ENCODE measurements at regions not wholly inside any gene's neighbourhood (a gene's known extent, or its start where the extent isn't known, plus 50 kb on each side); places are given as distances from the start of the nearest gene placed in this dataset.
"Not testable (repeated sequence)": the region's sequence is repeated elsewhere in the genome, so short reads cannot be mapped to it uniquely, and the experiment has no call there.

DNA sequence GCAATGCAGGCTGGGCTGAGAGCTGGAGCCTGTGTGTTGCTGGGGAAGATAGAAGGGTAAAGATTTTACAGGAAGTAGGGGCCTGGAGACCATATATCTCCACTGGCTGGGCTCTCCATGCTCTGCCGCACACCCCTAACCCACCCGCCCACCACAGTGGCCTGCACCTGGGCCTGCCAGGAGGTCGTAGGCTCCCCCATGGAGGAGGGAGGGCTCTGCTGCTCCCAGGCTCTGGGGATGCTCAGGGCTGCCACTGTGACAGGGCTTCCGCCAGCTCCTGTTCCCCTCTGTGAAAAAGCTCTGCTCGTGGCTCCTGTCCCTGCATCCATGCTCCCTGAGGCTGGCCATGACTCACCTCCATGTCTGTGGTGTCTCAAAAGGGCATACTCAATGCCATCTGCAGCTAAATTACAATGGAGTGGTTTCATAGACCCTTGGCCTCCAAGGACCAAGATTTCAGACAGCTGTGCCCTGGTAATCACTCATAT lies 106.0 kb downstream of the CXCL12 start:
- no peak overlapping the region for H3K4me3 ChIP-seq (ENCODE audit: low read depth, low read length)

DNA sequence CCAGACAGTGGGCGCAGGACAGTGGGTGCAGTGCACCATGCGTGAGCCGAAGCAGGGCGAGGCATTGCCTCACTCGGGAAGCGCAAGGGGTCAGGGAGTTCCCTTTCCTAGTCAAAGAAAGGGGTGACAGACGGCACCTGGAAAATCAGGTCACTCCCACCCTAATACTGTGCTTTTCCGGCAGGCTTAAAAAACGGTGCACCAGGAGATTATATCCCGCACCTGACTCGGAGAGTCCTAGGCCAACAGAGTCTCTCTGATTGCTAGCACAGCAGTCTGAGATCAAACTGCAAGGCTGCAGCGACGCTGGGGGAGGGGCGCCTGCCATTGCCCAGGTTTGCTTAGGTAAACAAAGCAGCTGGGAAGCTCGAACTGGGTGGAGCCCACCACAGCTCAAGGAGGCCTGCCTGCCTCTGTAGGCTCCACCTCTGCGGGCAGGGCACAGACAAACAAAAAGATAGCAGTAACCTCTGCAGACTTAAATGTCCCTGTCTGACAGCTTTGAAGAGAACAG lies 116.4 kb downstream of the CXCL12 start:
- not testable (repeated sequence) for H3K4me3 ChIP-seq (ENCODE audit: low read depth, low read length)

DNA sequence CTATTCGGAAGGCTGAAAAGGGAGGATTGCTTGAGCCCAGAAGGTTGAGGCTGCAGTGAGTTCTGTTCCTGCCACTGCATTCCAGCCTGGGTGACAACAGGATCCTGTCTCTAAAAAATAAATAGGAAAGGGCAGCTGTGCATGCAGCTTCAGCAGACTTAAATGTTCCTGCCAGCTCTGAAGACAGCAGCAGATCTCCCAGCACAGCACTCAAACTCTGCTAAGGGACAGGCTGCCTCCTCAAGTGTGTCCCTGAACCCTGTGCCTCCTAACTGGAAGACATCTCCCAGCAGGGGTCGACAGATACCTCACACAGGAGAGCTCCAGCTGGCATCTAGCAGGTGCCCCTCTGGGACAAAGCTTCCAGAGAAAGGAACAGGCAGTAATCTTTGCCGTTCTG lies 117.9 kb downstream of the CXCL12 start:
- no peak overlapping the region for H3K4me3 ChIP-seq (ENCODE audit: low read depth, low read length)

DNA sequence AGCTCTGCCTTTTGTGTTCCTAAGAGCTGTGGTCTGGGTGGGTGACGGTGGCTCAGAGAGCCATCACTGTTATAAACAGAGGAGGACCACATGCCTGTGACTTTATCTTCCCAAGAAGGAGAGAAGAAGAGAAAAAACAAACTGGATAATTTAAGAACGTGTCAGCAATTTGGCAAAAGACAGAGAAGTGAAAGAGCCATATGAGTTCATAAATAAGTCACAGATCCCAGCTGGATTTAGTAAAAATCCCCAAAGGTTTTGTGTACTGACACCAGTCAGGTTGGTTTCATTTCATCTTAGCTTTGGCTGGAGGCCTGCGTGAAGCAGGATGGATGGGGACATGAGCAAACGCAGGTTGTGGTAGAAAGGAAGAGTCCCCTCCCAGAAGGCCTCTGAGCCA lies 120.7 kb downstream of the CXCL12 start:
- no peak overlapping the region for H3K4me3 ChIP-seq (ENCODE audit: low read depth, low read length)

DNA sequence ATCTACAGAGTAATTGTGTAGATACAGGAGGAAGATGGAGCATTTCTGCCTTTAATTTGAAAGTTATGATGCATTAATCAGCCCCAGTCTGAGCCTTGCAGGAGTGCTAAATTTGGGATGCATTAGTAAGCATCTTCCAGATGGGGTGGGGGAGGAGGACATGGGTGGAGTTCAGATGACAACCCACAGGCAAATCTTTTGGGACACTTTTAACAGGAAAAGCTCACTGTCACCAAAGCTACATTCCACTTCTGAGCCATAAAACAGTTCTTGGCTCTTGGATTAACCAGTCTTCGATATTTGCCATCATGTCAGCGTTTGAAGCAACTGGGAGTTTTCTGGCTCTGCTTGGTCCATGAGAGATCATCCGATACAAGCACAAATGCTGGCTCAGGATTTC lies 121.1 kb downstream of the CXCL12 start:
- H3K4me3 ChIP-seq (ENCODE audit: low read depth, low read length) = no peak overlapping the region

DNA sequence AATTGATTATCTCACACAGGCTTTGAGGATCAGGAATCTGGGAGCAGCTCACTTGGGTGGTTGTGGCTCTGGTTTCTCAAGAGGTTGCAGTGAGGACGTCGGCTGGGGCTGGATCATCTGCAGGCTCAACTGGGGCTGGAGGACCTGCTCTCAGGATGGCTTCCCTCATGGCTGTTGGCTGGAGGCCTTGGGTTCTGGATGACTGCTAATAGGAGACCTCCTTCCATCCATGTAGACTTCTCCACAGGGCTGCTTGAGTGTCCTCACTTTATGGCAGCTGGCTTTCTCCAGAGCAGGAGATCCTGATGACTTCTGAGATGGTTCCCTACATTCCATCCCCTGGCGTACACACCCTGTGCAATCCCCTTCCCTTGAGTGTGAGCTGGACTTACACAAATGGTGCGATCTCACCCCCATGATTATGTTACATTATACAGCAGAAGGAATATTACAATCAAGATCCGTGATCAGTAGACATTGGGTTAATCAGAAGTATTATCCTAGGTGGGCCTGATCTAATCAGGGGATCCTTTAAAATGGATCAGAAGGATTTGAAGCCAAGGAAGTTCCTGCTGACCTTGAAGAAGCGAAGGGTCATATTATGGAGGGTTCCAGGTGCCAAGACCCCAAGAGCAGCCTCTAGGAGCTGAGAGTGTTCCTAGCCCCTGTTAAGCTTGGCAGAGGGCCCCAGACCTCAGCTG lies 122.2 kb downstream of the CXCL12 start:
- H3K4me3 ChIP-seq (ENCODE audit: low read depth, low read length) = no peak overlapping the region

DNA sequence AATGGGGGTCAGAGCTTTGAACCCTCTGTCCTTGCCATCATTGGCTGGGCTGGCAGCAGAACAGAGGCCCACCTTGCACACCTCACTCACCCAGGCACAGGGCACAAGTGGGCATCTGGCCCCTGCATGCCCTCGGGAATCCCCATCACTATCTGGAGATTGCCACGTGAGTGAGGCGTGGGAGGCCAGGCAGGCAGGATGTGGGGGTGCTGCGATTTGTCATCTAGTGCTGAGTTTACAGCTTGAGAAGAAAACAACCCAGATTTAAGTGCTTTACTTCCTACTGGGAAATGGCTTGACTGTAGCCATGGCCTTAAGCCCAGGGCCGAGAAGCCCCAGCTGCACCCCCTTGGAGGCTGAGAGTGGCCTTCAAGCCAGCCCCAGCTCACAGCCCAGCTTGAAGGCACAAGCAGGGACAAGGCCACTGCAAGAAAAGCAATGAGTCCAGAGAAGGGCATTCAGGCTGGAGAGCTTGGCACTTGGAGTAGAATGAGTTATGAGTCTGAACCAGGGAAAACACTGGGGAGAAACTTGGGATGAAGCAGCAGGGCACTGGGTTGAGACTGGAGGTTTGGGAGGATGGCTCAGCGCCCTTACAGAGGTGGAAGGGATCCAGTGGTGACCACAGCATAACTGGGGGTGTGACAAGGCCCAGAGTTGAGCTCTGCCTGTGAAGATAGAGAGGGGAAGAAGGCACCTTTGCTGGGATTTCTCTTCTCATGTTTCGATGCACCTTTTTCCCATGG lies 123.0 kb downstream of the CXCL12 start:
- no peak overlapping the region for H3K4me3 ChIP-seq (ENCODE audit: low read depth, low read length)

DNA sequence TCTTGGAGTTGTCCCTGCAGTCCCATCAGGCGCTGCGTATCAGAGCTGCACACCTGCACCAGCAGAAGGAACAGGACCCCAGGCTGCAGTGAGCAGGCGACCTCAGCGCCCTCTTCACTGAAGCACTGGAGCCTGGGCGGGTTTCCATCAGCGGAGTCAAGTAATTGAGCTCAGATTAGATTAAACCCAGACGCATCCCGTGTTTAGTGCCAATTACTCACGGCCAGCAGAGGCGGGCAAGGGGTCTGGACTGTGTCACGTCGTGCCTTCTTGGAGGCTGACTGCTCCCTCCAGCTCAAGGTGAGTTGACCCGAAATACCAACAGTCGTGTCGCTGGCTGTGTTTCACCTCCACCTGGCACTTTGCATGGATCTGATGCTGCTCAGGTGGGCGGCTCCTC lies 123.6 kb downstream of the CXCL12 start:
- H3K4me3 ChIP-seq (ENCODE audit: low read depth, low read length) = no peak overlapping the region

DNA sequence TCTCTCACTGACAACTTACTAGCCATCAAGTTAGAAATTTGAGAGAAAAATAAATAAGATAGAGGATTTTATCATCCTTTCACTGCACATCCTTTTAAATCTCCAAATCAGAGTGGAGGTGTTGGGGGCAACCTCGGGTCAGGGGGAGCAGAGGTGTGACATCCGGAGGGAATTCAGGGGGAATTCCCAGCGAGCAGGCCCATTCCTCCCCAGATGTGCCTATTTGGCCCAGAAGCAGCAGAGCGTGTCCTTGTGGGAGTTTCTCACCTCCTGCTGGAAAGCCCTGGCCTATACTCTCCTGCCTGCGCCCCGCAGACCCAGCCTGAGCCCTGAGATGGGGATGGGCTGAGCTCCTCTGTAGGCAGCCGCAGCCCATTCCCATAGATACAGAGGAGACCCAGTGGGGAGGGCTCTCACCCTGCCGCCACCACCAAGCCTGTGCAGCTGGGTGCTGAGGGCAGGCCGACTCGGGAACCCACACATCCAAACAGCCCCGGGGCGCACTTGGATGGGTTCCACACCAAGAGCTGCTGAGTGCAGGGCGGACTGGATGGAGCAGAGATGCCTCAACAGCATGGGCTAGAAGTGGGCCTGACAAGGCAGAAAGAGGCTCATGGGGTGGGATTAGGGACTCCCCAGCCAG lies 124.5 kb downstream of the CXCL12 start:
- H3K4me3 ChIP-seq (ENCODE audit: low read depth, low read length) = no peak overlapping the region

DNA sequence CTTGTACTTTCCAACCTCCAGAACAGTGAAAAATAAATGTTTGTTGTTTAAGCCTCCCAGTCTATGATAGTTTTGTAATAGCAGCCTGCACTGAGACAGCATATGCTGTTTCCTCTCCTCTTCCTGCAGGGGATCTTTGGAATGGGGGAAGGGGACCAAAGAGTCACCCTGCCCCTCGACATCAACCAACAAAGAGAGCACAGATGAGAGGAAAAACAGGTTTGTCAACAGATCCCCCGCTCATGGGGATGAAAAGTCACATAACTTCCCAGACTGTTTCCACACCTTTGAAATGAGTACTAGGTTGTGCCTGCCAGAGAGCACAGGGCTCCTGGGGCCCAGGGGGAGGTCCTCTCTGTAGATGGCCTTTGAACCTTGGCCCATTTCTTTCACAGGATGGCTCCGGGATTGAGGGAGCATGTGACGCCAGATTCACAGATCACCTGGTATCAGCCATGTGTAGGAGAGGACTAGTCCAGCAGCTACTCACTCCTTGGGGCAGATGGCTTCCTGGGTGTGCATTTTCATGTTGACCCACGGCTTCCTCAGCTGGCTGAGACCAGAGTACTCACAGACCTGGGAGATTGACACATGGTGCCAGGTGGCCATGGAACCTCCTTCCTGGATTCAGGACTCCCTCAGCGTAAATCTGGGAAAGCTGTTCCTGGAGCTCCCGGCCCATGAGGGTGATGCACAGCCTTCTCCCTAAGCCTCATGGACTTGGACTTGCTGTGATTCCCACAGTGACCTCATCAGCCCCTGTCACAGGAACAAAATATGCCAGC lies 125.6 kb downstream of the CXCL12 start:
- H3K4me3 ChIP-seq (ENCODE audit: low read depth, low read length) = no peak overlapping the region

DNA sequence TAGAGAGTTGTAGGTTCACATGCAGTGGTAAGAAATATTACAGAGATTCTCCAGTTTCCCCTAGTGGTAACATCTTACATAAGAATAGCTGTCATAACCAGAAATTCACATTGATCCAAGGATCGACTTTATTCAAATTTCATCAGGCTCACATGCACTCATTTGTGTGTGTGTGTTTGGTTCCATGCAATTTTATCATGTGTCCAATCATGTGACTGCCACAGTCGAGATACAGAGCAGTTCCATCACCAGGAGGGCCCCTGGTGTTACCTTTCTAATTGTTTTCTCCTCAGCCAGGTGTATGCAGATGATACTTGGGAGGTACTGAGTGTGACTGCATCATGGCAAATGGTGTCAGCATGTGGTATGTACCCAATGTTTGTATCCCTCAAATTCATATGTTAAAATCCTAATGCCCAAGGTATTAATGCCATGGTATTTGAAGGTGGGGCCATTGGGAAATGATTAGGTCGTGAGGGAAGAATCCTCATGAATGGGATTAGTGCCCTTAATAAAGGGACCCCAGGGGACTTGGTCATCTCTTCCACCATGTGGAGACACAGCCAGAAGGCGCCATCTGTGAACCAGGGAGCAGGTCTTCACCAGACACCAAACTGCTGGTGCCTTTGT lies 126.3 kb downstream of the CXCL12 start:
- H3K4me3 ChIP-seq (ENCODE audit: low read depth, low read length) = no peak overlapping the region

DNA sequence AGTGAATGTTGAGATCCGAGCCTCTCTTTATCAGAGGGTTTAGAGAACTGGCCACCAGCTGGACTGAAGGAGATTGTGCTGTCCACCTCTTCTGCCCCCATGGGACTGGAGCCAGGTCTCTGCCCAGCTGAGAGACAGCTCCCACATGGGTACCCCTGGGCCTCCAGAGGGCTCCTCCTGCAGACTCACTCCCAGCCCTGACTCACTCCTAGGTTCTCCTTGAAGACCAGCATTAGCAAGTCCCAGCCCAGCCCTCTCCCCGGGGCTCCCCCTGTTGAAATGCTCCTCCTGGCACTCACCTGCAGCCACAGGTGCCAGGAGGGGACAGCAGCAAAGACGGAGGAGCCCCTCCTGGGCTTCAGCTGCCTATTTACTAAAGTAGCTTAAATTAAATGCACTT lies 126.9 kb downstream of the CXCL12 start:
- no peak overlapping the region for H3K4me3 ChIP-seq (ENCODE audit: low read depth, low read length)

DNA sequence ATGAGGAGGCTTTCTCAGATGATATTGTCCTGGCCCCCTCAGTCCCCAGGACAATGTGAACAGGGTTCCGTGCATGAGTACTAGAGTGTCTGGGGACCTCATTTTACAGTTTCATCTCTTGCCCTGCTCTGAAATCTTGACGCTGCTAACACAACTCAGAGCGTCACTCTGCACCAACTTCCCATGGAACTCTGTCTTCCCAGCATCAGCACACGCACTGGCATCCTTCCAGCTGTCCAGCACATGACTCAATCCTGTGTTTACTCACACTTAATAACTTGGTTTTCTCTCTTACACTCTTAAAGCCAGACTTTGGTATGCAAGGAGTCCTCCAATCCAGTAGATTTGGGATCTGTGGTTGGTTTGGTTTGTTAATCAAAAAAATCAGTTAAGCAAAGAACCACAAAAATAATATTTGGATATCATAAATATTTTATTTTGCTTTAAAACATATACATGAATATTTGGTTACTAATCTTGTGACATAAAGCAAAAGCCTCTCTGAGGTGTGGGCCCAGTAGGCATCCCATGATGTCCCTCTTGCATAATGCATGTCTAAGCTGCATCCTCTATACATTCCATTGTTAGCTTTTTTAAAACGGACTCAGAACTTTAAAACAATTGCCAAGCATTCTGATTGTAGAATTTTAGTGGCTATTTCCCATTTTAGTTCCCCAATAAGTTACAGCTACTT lies 131.0 kb downstream of the CXCL12 start:
- H3K4me3 ChIP-seq (ENCODE audit: low read depth, low read length) = no peak overlapping the region

DNA sequence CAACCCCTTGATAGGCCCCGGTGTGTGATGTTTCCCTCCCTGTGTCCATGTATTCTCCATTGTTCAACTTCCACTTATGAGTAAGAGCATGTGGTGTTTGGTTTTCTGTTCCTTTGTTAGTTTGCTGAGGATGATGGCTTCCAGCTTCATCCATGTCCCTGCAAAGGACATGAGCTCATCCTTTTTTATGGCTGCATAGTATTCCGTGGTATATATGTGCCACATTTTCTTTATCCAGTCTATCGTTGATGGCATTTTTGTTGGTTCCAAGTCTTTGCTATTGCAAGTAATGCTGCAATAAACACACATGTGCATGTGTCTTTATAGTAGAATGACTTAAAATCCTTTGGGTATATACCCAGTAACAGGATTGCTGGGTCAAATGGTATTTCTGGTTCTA lies 132.3 kb downstream of the CXCL12 start:
- not testable (repeated sequence) for H3K4me3 ChIP-seq (ENCODE audit: low read depth, low read length)

DNA sequence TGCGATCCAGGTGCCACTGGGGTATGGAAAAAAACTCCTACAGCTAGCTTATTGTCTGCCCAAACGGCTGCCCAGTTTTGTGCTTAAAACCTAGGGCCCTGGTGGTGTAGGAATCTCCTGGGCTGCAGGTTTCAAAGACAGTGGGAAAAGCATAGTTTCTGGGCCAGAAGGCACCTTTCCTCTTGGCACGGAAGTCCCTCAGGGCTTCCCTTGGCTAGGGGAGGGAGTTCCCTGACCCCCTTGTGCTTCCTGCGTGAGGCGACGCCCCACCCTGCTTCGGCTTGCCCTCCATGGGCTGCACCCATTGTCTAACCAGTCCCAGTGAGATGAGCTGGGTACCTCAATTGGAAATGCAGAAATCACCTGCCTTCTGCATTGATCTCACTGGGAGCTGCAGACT lies 135.0 kb downstream of the CXCL12 start:
- H3K4me3 ChIP-seq (ENCODE audit: low read depth, low read length) = not testable (repeated sequence)

DNA sequence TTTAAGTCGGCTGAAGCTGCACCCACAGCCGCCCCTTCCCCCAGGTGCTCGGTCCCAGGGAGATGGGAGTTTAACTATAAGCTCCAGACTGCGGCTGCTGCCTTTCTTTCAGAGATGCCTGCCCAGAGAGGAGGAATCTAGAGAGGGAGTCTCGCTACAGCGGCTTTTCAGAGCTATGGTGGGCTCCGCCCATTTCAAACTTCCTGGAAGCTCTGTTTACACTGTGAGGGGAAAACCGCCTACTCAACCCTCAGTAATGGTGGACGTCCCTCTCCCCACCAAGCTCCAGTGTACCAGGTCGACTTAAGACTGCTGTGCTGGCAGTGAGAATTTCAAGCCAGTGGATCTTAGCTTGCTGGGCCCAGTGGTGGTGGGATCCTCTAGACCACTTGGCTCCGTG lies 135.4 kb downstream of the CXCL12 start:
- no peak overlapping the region for H3K4me3 ChIP-seq (ENCODE audit: low read depth, low read length)

DNA sequence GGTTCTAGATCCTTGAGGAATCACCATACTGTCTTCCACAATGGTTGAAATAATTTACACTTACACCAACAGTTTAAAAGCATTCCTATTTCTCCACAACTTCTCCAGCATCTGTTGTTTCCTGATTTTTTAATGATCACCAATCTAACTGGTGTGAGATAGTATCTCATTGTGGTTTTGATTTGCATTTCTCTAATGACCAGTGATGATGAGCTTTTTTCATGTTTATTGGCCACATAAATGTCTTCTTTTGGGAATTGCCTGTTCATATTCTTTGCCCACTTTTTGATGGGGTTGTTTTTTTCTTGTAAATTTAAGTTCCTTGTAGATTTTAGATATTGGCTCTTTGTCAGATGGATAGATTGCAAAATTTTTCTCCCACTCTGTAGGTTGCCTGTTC lies 138.2 kb downstream of the CXCL12 start:
- H3K4me3 ChIP-seq (ENCODE audit: low read depth, low read length) = not testable (repeated sequence)

DNA sequence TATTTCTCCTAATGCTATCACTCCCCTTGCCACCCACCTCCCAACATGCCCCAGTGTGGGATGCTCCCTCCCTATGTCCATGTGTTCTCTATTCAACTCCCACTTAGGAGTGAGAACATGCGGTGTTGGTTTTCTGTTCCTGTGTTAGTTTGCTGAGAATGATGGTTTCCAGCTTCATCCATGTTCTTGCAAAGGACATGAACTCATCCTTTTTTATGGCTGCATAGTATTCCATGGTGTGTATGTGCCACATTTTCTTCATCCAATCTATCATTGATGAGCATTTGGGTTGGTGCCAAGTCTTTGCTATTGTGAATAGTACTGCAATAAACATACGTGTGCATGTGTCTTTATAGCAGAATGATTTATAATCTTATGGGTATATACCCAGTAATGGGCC lies 138.6 kb downstream of the CXCL12 start:
- not testable (repeated sequence) for H3K4me3 ChIP-seq (ENCODE audit: low read depth, low read length)

DNA sequence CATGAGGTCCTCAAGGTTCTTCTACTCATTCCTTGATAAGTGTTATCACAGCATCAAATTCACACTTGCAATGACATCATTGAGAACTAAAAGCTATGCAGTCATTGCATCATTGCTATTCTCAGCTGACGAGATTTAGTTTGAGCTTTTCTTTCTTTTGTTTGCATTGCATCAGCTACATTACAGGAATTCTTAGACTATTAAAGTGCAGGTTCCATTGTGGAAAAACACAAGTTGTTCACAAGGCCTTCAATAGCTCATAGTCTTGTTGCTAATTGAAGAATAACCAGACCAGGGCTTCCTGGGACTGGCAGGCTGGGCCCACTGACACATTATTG lies 139.3 kb downstream of the CXCL12 start:
- no peak overlapping the region for H3K4me3 ChIP-seq (ENCODE audit: low read depth, low read length)

Data from iPS-11a (cell line).